ENCODE measurements at regions not wholly inside any gene's neighbourhood (a gene's known extent, or its start where the extent isn't known, plus 50 kb on each side); places are given as distances from the start of the nearest gene placed in this dataset.

GRCh38 chr9:108554831-108555230 is 301.0 kb downstream of the ACTL7B start:
- Histone ChIP-seq H3K4me3 (IDR thresholded peaks at IDR 0.05; ENCODE audit: insufficient read depth, low read depth, low read length) (no peak overlapping the region), H3K4me1 (ENCODE audit: low read depth, poor library complexity, severe bottlenecking) (no peaks in the 10 kb centered on the region), H3K9ac (no peak overlapping the region), H3K27me3 (ENCODE audit: insufficient read depth, low read depth) (no peaks in the 10 kb centered on the region), H2AFZ (ENCODE audit: low read depth) (no peak overlapping the region), H3K79me2 (ENCODE audit: insufficient read depth, low read depth) (no peaks in the 10 kb centered on the region), H3K36me3 (ENCODE audit: insufficient read depth) (no peaks in the 10 kb centered on the region), H3K27ac (no peak overlapping the region), H3K4me2 (no peak overlapping the region), H4K20me1 (ENCODE audit: insufficient read depth) (no peaks in the 10 kb centered on the region)
- no peak for TF ChIP-seq CTCF (conservative IDR thresholded peaks at IDR 0.05; ENCODE audit: low read depth, low read length)

DNA sequence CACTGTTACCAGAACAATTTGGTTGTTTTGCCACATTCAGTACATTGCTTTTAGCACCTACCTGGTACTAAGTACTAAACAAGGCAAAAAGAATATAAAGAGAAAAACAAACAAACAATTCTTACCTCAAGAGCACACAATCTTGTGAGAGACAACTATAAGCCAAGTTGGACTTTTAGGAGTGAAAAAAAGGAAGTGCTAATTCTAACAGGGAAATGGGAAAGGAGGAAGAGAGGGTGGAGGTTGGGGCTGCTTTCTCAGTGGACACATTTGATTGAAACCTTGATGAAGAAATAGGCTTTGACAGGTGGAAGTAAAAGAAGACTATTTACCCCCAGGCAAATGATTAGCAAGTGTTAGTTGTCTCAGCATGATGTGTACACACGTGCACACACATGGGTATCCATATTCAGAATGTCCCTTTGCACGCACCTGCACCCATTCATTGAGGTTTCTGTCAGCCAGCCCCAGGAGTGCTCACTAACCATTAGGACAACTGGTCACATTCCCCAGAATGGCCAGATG is 302.6 kb downstream of the ACTL7B start:
- no peak overlapping the region for H3K4me3 ChIP-seq (IDR thresholded peaks at IDR 0.05; ENCODE audit: insufficient read depth, low read depth, low read length)
- no peaks in the 10 kb centered on the region for H3K4me1 ChIP-seq (ENCODE audit: low read depth, poor library complexity, severe bottlenecking)
- no peaks in the 10 kb centered on the region for H3K27me3 ChIP-seq (ENCODE audit: insufficient read depth, low read depth)
- no peak overlapping the region for H3K9ac ChIP-seq
- H3K79me2 ChIP-seq (ENCODE audit: insufficient read depth, low read depth), result no peaks in the 10 kb centered on the region
- no peak overlapping the region for H2AFZ ChIP-seq (ENCODE audit: low read depth)
- no peak for TF ChIP-seq CTCF (conservative IDR thresholded peaks at IDR 0.05; ENCODE audit: low read depth, low read length)
- no peak overlapping the region for H3K4me2 ChIP-seq
- H3K27ac ChIP-seq, result no peak overlapping the region
- H3K36me3 ChIP-seq (ENCODE audit: insufficient read depth), result no peaks in the 10 kb centered on the region
- no peaks in the 10 kb centered on the region for H4K20me1 ChIP-seq (ENCODE audit: insufficient read depth)

- TF ChIP-seq CTCF (conservative IDR thresholded peaks at IDR 0.05; ENCODE audit: low read depth, low read length), result no peak
- Histone ChIP-seq H3K4me1 (ENCODE audit: low read depth, poor library complexity, severe bottlenecking) (no peaks in the 10 kb centered on the region), H3K79me2 (ENCODE audit: insufficient read depth, low read depth) (no peaks in the 10 kb centered on the region), H3K9ac (no peak overlapping the region), H2AFZ (ENCODE audit: low read depth) (no peak overlapping the region), H3K4me3 (IDR thresholded peaks at IDR 0.05; ENCODE audit: insufficient read depth, low read depth, low read length) (no peak overlapping the region), H4K20me1 (ENCODE audit: insufficient read depth) (no peaks in the 10 kb centered on the region), H3K36me3 (ENCODE audit: insufficient read depth) (no peaks in the 10 kb centered on the region), H3K27ac (no peak overlapping the region), H3K27me3 (ENCODE audit: insufficient read depth, low read depth) (no peaks in the 10 kb centered on the region), H3K4me2 (no peak overlapping the region)
These were observed 303.2 kb downstream of the ACTL7B start for GRCh38 chr9:108552459-108553040.

GRCh38 chr9:108551030-108551841 is 304.6 kb downstream of the ACTL7B start:
- no peak overlapping the region for H2AFZ ChIP-seq (ENCODE audit: low read depth)
- H3K27ac ChIP-seq, result no peak overlapping the region
- no peak overlapping the region for H3K9ac ChIP-seq

More at GRCh38 chr9:108551030-108551841, 304.6 kb downstream of the ACTL7B start:
- Histone ChIP-seq H3K79me2 (ENCODE audit: insufficient read depth, low read depth) (no peaks in the 10 kb centered on the region), H3K36me3 (ENCODE audit: insufficient read depth) (no peaks in the 10 kb centered on the region), H3K27me3 (ENCODE audit: insufficient read depth, low read depth) (no peaks in the 10 kb centered on the region), H3K4me2 (no peak overlapping the region), H3K4me1 (ENCODE audit: low read depth, poor library complexity, severe bottlenecking) (no peaks in the 10 kb centered on the region), H3K4me3 (IDR thresholded peaks at IDR 0.05; ENCODE audit: insufficient read depth, low read depth, low read length) (no peak overlapping the region), H4K20me1 (ENCODE audit: insufficient read depth) (no peaks in the 10 kb centered on the region)
- TF ChIP-seq CTCF (conservative IDR thresholded peaks at IDR 0.05; ENCODE audit: low read depth, low read length), result no peak

Measured in KMS-11 (cell line).